Upper lobe of right lung (tissue), 1 donor: ENCODE measurements at regions not wholly inside any gene's neighbourhood (a gene's known extent, or its start where the extent isn't known, plus 50 kb on each side); places are given as distances from the start of the nearest gene placed in this dataset.
"Not testable (repeated sequence)": the region's sequence is repeated elsewhere in the genome, so short reads cannot be mapped to it uniquely, and the experiment has no call there.

Experiments used
- ATAC-seq: fragments of 200-7000 bp; cut with Tn5 transposase; one replicate; pipeline ENCODE4 v1.9.1; 2020; ENCODE audit warnings: mild to moderate bottlenecking, moderate library complexity
- DNase-seq: peaks from one replicate; pipeline ENCODE4 v3.0.0-alpha.2; 2020
- H3K27ac ChIP-seq: fragments of 200-600 bp; one replicate; pipeline ENCODE4 v1.8.0; 2022
- H3K27me3 ChIP-seq: fragments of 200-600 bp; one replicate; pipeline ENCODE4 v1.8.0; 2022; ENCODE audit warnings: mild to moderate bottlenecking
- H3K36me3 ChIP-seq: fragments of 200-600 bp; one replicate; pipeline ENCODE4 v1.8.0; 2022
- H3K4me1 ChIP-seq: fragments of 200-600 bp; one replicate; pipeline ENCODE4 v1.8.0; 2022
- H3K4me3 ChIP-seq: fragments of 200-600 bp; one replicate; pipeline ENCODE4 v1.8.0; 2022; ENCODE audit warnings: mild to moderate bottlenecking
- H3K9me3 ChIP-seq: fragments of 200-600 bp; one replicate; pipeline ENCODE4 v1.8.0; 2022
- intact Hi-C: fragments of 100-400 bp; cut with DNase I; formaldehyde crosslinking; loops from one replicate; pipeline ENCODE4 v1.11.0; 2022
- TF ChIP-seq, protein P1 (sequence below): fragments of 200-600 bp; IDR thresholded peaks from one replicate; pipeline ENCODE4 v1.8.0; 2022; ENCODE audit warnings: antibody characterized with exemption
- donor health status: DM: no; HTN: yes; CAD: no; lungs with severe emphysema.

GRCh38 chr17:22707626-22708025, 1015.3 kb downstream of the KCNJ18 start:
- TF ChIP-seq, protein P1, sequence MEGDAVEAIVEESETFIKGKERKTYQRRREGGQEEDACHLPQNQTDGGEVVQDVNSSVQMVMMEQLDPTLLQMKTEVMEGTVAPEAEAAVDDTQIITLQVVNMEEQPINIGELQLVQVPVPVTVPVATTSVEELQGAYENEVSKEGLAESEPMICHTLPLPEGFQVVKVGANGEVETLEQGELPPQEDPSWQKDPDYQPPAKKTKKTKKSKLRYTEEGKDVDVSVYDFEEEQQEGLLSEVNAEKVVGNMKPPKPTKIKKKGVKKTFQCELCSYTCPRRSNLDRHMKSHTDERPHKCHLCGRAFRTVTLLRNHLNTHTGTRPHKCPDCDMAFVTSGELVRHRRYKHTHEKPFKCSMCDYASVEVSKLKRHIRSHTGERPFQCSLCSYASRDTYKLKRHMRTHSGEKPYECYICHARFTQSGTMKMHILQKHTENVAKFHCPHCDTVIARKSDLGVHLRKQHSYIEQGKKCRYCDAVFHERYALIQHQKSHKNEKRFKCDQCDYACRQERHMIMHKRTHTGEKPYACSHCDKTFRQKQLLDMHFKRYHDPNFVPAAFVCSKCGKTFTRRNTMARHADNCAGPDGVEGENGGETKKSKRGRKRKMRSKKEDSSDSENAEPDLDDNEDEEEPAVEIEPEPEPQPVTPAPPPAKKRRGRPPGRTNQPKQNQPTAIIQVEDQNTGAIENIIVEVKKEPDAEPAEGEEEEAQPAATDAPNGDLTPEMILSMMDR = no peak
- Histone ChIP-seq H3K27me3 (no peaks in the 10 kb centered on the region), H3K4me3 (no peak overlapping the region), H3K27ac (no peak overlapping the region), H3K9me3 (no peaks in the 10 kb centered on the region), H3K4me1 (no peaks in the 10 kb centered on the region), H3K36me3 (no peaks in the 10 kb centered on the region)
- intact Hi-C loops = no loop called here
- ATAC-seq = no peak
- no peak for DNase-seq

GRCh38 chr17:22717211-22717610, 1024.9 kb downstream of the KCNJ18 start:
- intact Hi-C loops = no loop called here
- Histone ChIP-seq H3K36me3 (no peaks in the 10 kb centered on the region), H3K27ac (no peak overlapping the region), H3K4me1 (no peaks in the 10 kb centered on the region), H3K4me3 (no peak overlapping the region), H3K9me3 (peaks cover under 1% of the 10 kb centered on the region), H3K27me3 (no peaks in the 10 kb centered on the region)
- DNase-seq (no peak), ATAC-seq (no peak)
- TF ChIP-seq, protein P1 = no peak

DNA sequence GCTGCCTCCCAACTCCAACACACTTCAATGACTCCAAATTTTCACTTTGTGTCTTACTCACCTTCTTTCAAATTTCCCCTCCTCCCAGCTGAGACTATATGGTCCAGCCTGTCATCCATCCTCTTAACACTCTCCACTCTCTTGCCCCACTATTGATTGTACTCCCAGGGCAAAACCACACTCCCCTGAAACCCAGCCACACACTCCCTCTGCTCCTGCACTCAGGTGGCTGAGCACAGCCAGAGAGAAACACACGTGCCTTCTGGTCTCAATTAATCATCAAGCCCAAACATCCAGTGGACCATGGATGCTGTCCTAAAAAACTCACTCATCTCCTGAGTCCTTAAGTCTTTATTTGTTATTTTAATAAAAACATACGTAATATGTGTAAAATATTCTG, 1026.4 kb downstream of the KCNJ18 start:
- no peaks in the 10 kb centered on the region for H3K27me3 ChIP-seq
- H3K4me3 ChIP-seq = no peak overlapping the region
- TF ChIP-seq, protein P1 = no peak
- H3K36me3 ChIP-seq = no peaks in the 10 kb centered on the region
- DNase-seq (no peak), ATAC-seq (no peak)
- H3K4me1 ChIP-seq = no peaks in the 10 kb centered on the region
- intact Hi-C loops = no loop called here
- H3K9me3 ChIP-seq = peaks cover 5% of the 10 kb centered on the region
- H3K27ac ChIP-seq = no peak overlapping the region

- ATAC-seq, H3K4me1 ChIP-seq, intact Hi-C loops, H3K4me3 ChIP-seq, H3K27me3 ChIP-seq, H3K9me3 ChIP-seq, H3K27ac ChIP-seq, H3K36me3 ChIP-seq: not testable (repeated sequence)
- peak; percentile 12 for DNase-seq
These were observed 1048.7 kb downstream of the KCNJ18 start for GRCh38 chr17:22741066-22741465.
